SH-SY5Y (cell line): ENCODE measurements at regions not wholly inside any gene's neighbourhood (a gene's known extent, or its start where the extent isn't known, plus 50 kb on each side); places are given as distances from the start of the nearest gene placed in this dataset.

ENCODE experiments used
- GATA2 ChIP-seq: IDR thresholded peaks from 2 replicates; pipeline ENCODE4 v1.6.1; 2011; ENCODE audit warnings: mild to moderate bottlenecking, low read depth, low read length
- GATA3 ChIP-seq: IDR thresholded peaks from 2 replicates; pipeline ENCODE4 v1.6.1; 2011; ENCODE audit warnings: low read depth, mild to moderate bottlenecking, low read length, moderate library complexity

DNA sequence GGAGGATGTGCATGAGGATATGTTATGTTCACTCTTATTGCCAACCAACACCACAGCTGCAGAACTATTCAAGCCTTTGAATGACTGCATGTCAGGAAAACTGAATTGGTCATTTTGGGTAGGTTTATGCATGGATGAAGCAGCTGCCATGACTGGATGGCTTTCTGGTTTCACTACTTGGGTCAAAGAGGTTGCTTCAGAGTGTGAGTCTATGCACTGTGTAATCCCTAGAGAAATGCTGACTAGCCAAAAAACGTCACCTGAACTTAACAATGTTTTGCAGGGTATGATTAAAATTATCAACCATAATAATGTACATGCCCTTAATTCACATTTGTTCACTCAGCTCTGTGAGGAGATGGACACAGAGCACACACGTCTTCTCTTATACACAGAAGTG is 206.7 kb upstream of the RBBP8 start:
- TF ChIP-seq GATA2: no peak
- TF ChIP-seq GATA3: no peak
